ENCODE measurements at regions not wholly inside any gene's neighbourhood (a gene's known extent, or its start where the extent isn't known, plus 50 kb on each side); places are given as distances from the start of the nearest gene placed in this dataset.

GRCh38 chr3:104150724-104151123 is 1216.0 kb upstream of the ALCAM start:
- TF ChIP-seq CTCF (IDR thresholded peaks at IDR 0.05; ENCODE audit: insufficient read depth, low read length) (no peak), SPI1 (IDR thresholded peaks at IDR 0.05; ENCODE audit: borderline replicate concordance, low read depth) (no peak)

Measured in HL-60 (cell line).